ENCODE measurements at regions not wholly inside any gene's neighbourhood (a gene's known extent, or its start where the extent isn't known, plus 50 kb on each side); places are given as distances from the start of the nearest gene placed in this dataset.
A peak's percentile ranks its signal among the peaks of the same experiment; 100 is the strongest.

DNA sequence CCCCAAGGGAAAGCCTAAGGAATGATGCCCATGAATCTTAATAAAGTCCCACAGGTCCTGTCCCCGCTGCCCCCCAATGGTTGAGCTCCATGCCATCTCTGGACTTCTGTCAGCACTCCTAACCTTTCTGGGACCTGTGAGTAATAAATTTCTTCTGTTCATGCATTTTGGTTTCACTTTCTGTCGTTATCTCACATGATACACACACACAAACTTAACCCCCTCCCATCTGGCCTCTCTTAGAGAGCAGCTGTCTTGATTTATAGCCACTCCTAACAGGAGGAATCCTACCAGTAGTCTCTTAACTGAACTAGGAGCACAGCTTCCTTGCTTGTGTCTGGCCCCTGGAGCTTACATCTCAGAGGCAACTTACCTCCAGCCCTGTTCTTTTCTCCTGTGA, 82.7 kb upstream of the SELENOK start (continued):
- TF ChIP-seq, protein P1, sequence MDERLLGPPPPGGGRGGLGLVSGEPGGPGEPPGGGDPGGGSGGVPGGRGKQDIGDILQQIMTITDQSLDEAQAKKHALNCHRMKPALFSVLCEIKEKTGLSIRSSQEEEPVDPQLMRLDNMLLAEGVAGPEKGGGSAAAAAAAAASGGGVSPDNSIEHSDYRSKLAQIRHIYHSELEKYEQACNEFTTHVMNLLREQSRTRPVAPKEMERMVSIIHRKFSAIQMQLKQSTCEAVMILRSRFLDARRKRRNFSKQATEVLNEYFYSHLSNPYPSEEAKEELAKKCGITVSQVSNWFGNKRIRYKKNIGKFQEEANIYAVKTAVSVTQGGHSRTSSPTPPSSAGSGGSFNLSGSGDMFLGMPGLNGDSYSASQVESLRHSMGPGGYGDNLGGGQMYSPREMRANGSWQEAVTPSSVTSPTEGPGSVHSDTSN (CRISPR knock-in tag; IDR thresholded peaks at IDR 0.05; ENCODE audit: low read depth), result no peak
- TF ChIP-seq, protein P1 (tag; conservative IDR thresholded peaks at IDR 0.05; ENCODE audit: low read depth), result peak; percentile 91

DNA sequence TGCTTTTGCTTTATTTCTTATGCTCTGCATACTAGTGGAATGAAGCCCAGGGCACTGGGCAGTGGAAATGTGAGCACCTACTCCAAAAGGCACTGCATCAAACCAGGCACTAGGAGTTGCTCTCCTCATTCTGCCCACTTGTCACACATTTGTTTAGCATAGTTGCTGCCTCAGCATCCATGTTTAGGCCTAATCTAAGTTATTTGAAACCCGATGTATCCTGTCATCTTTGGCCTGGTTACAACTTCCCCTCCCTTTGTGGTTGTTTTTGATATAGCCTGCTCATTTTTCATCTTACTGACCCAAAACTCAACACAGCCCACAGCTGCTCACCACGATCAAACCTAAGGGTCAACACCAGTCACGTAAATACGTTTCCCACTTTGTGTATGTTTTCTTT, 82.2 kb upstream of the SELENOK start:
- 0% methylated on average over 4 of the region's 4 CpGs for WGBS (ENCODE audit: insufficient coverage, low coverage, missing lambda C conversion rate)
- intact Hi-C loops (cut with micrococcal nuclease) (no loop called here), in situ Hi-C loops (cut with MboI) (no loop called here)
- no peaks in the 10 kb centered on the region for H3K79me2 ChIP-seq (ENCODE audit: control insufficient read depth, insufficient read depth, low read length)
- no peaks in the 10 kb centered on the region for H3K27me3 ChIP-seq (ENCODE audit: control insufficient read depth in 2 of 2, insufficient read depth in 2 of 2, low read length in 2 of 2)
- no peaks in the 10 kb centered on the region for H3K9me3 ChIP-seq (replicated peaks; ENCODE audit: control insufficient read depth, insufficient read depth, low read depth, low read length)
- ATAC-seq, result no peak
- H3K9me1 ChIP-seq (ENCODE audit: control insufficient read depth, insufficient read depth, low read length), result no peaks in the 10 kb centered on the region
- no TSS peak for BruUV-seq (replicated peaks)
- no peak for DNase-seq (ENCODE audit: extremely low read depth in 1 of 4, low spot score in 3 of 4)
- no peak overlapping the region for H2AFZ ChIP-seq (ENCODE audit: low read depth, low read length)
- no peak overlapping the region for H3K4me2 ChIP-seq (ENCODE audit: insufficient read depth, low read length)
- no peaks in the 10 kb centered on the region for H3K36me3 ChIP-seq (ENCODE audit: control insufficient read depth, insufficient read depth, low read length)
- no peaks in the 10 kb centered on the region for H3K4me1 ChIP-seq (replicated peaks in 1 of 2; ENCODE audit: control insufficient read depth in 2 of 2, insufficient read depth in 2 of 2, low read length in 2 of 2)
- FAIRE-seq, result no peak
- no peak overlapping the region for H3K27ac ChIP-seq (ENCODE audit: extremely low read depth, low read depth, low read length)
- POLR2A ChIA-PET, result no interaction called here
- H3K9ac ChIP-seq (ENCODE audit: insufficient read depth in 1 of 2, low read depth in 2 of 2, low read length in 2 of 2), result no peak overlapping the region
- CTCF ChIA-PET (ENCODE audit: low intra/inter-chr PET ratio), result no interaction called here
- H4K20me1 ChIP-seq (replicated peaks; ENCODE audit: control insufficient read depth, insufficient read depth, low read length), result no peaks in the 10 kb centered on the region
- H3K4me3 ChIP-seq, result no peak overlapping the region
- no peak for TF ChIP-seq FOXA1 (IDR thresholded peaks at IDR 0.05; ENCODE audit: borderline replicate concordance)
- no peak for TF ChIP-seq HIVEP1 (CRISPR knock-in tag; IDR thresholded peaks at IDR 0.05)
- no peak for TF ChIP-seq ZNF57 (CRISPR knock-in tag; IDR thresholded peaks at IDR 0.05)
- TF ChIP-seq, protein P1 (CRISPR knock-in tag; IDR thresholded peaks at IDR 0.05; ENCODE audit: low read depth), result no peak
- TF ChIP-seq, protein P1 (tag; conservative IDR thresholded peaks at IDR 0.05; ENCODE audit: low read depth), result no peak
- TF ChIP-seq SMARCA4 (IDR thresholded peaks at IDR 0.05), result no peak
- TF ChIP-seq ZNF282 (CRISPR knock-in tag; IDR thresholded peaks at IDR 0.05), result no peak
- no peak for TF ChIP-seq EHMT2 (IDR thresholded peaks at IDR 0.05)
- TF ChIP-seq ZKSCAN1 (IDR thresholded peaks at IDR 0.05; ENCODE audit: low read depth, low read length), result no peak
- no peak for TF ChIP-seq FOSL1 (tag; conservative IDR thresholded peaks at IDR 0.05)
- TF ChIP-seq NR1H2 (CRISPR knock-in tag; IDR thresholded peaks at IDR 0.05), result no peak
- no peak for TF ChIP-seq ZNF347 (CRISPR knock-in tag; IDR thresholded peaks at IDR 0.05; ENCODE audit: low read depth)

Measured in K562 (cell line).